SW480 (cell line): ENCODE measurements at regions not wholly inside any gene's neighbourhood (a gene's known extent, or its start where the extent isn't known, plus 50 kb on each side); places are given as distances from the start of the nearest gene placed in this dataset.

ENCODE experiments used
- DNase-seq: peaks from one replicate; pipeline ENCODE4 v3.0.0-alpha.2; 2016; ENCODE audit warnings: low spot score

GRCh38 chr6:39992861-39993622 lies 58.8 kb upstream of the MOCS1 start:
- no peak for DNase-seq
